HL-60 (cell line): ENCODE measurements at regions not wholly inside any gene's neighbourhood (a gene's known extent, or its start where the extent isn't known, plus 50 kb on each side); places are given as distances from the start of the nearest gene placed in this dataset.

Experiments
- POLR2AphosphoS5 ChIP-seq: IDR thresholded peaks from 2 replicates; pipeline ENCODE4 v1.6.1; 2012; ENCODE audit warnings: low read depth
- SPI1 ChIP-seq: IDR thresholded peaks from 2 replicates; pipeline ENCODE4 v1.6.1; 2012; ENCODE audit warnings: low read depth, mild to moderate bottlenecking, borderline replicate concordance

DNA sequence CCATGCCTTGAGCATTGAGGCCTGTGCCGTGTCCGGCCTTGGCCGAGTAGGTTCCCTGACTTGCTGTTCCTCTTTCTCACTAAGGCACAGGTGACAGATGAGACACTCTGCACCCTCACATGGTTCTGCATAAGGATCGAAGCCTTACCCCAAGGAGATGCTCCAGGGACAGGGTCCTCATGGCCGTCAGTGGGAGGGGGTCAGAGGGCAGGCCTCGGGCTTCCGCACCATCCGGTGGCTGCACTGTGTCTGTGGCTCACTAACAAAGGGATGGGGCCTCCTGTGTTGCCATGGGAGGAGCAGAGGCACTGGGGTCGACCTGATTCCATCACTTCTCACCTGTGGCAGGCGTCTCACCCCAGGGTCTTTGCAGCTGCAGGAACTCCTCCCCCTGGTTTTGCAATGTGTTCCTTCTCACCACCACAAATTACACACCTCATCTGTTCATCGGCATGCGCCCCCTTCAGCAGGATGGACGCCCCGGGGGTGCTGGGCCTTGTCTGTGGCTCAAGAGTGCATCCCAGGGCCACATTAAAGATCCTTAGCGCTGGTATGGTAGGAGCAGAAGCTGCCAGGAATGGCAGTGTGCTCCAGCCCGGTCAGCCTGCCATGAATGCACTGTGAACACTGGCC lies 113.3 kb upstream of the SOX1 start:
- TF ChIP-seq SPI1 (no peak), POLR2AphosphoS5 (no peak)
